ENCODE measurements at regions not wholly inside any gene's neighbourhood (a gene's known extent, or its start where the extent isn't known, plus 50 kb on each side); places are given as distances from the start of the nearest gene placed in this dataset.

- peak; percentile 80 for DNase-seq (ENCODE audit: low spot score)
Measured at GRCh38 chr2:234677758-234678538, 181.1 kb upstream of the ARL4C start.

- no peak for DNase-seq (ENCODE audit: low spot score)
Measured at GRCh38 chr2:234676783-234677450, 180.0 kb upstream of the ARL4C start.

- DNase-seq (ENCODE audit: low spot score) = no peak
Measured at GRCh38 chr2:234676109-234676782, 179.4 kb upstream of the ARL4C start.

GRCh38 chr2:234674781-234675201, 177.9 kb upstream of the ARL4C start:
- peak; percentile 75 for DNase-seq (ENCODE audit: low spot score)

- no peak for DNase-seq (ENCODE audit: low spot score)
Measured at GRCh38 chr2:234673961-234674759, 177.3 kb upstream of the ARL4C start.

GRCh38 chr2:234673501-234673900, 176.6 kb upstream of the ARL4C start:
- DNase-seq (ENCODE audit: low spot score) = no peak

- no peak for DNase-seq (ENCODE audit: low spot score)
Measured at GRCh38 chr2:234672498-234673150, 175.7 kb upstream of the ARL4C start.

GRCh38 chr2:234671716-234672115, 174.8 kb upstream of the ARL4C start:
- no peak for DNase-seq (ENCODE audit: low spot score)

GRCh38 chr2:234671231-234671630, 174.3 kb upstream of the ARL4C start:
- DNase-seq (ENCODE audit: low spot score) = no peak

GRCh38 chr2:234670806-234671205, 173.9 kb upstream of the ARL4C start:
- no peak for DNase-seq (ENCODE audit: low spot score)

- peak; percentile 90 for DNase-seq (ENCODE audit: low spot score)
Measured at GRCh38 chr2:234670052-234670451, 173.2 kb upstream of the ARL4C start.

- no peak for DNase-seq (ENCODE audit: low spot score)
Measured at GRCh38 chr2:234669621-234670020, 172.7 kb upstream of the ARL4C start.

GRCh38 chr2:234669001-234669400, 172.1 kb upstream of the ARL4C start:
- DNase-seq (ENCODE audit: low spot score) = no peak

- no peak for DNase-seq (ENCODE audit: low spot score)
Measured at GRCh38 chr2:234666911-234667310, 170.0 kb upstream of the ARL4C start.

GRCh38 chr2:234665304-234665703, 168.4 kb upstream of the ARL4C start:
- DNase-seq (ENCODE audit: low spot score) = no peak

GRCh38 chr2:234661849-234662248, 165.0 kb upstream of the ARL4C start:
- no peak for DNase-seq (ENCODE audit: low spot score)

- no peak for DNase-seq (ENCODE audit: low spot score)
Measured at GRCh38 chr2:234661175-234661574, 164.3 kb upstream of the ARL4C start.

- DNase-seq (ENCODE audit: low spot score) = no peak
Measured at GRCh38 chr2:234655706-234656105, 158.8 kb upstream of the ARL4C start.

- DNase-seq (ENCODE audit: low spot score) = no peak
Measured at GRCh38 chr2:234650911-234651310, 154.0 kb upstream of the ARL4C start.

GRCh38 chr2:234649951-234650350, 153.1 kb upstream of the ARL4C start:
- DNase-seq (ENCODE audit: low spot score) = no peak

GRCh38 chr2:234643407-234643806, 146.5 kb upstream of the ARL4C start:
- DNase-seq (ENCODE audit: low spot score) = no peak

All from A172 (cell line).